GM19035 (cell line): ENCODE measurements at regions not wholly inside any gene's neighbourhood (a gene's known extent, or its start where the extent isn't known, plus 50 kb on each side); places are given as distances from the start of the nearest gene placed in this dataset.

Experiments used
- ATAC-seq: cut with Tn5 transposase; IDR thresholded peaks from one replicate; pipeline ENCODE4 v1.9.1; 2021; ENCODE audit not compliant: unreplicated experiment

GRCh38 chr15:94602754-94603470, 371.6 kb downstream of the MCTP2 start:
- no peak for ATAC-seq

- ATAC-seq: no peak
These were observed 374.9 kb downstream of the MCTP2 start for GRCh38 chr15:94606286-94606685.

GRCh38 chr15:94607176-94607654, 375.9 kb downstream of the MCTP2 start:
- ATAC-seq: no peak

- peak; percentile 84 for ATAC-seq
These were observed 378.7 kb downstream of the MCTP2 start for GRCh38 chr15:94610069-94610468.

- no peak for ATAC-seq
These were observed 379.1 kb downstream of the MCTP2 start for GRCh38 chr15:94610485-94610884.

- no peak for ATAC-seq
These were observed 380.3 kb downstream of the MCTP2 start for GRCh38 chr15:94611656-94612055.

- ATAC-seq: no peak
These were observed 384.3 kb downstream of the MCTP2 start for GRCh38 chr15:94615688-94616087.

- ATAC-seq: no peak
These were observed 389.3 kb downstream of the MCTP2 start for GRCh38 chr15:94620632-94621031.

GRCh38 chr15:94621736-94622135, 390.4 kb downstream of the MCTP2 start:
- ATAC-seq: no peak

GRCh38 chr15:94626949-94627348, 395.6 kb downstream of the MCTP2 start:
- ATAC-seq: no peak

GRCh38 chr15:94631608-94632007, 400.2 kb downstream of the MCTP2 start:
- ATAC-seq: peak; percentile 73

GRCh38 chr15:94638183-94638582, 406.8 kb downstream of the MCTP2 start:
- ATAC-seq: no peak

GRCh38 chr15:94639701-94640100, 408.3 kb downstream of the MCTP2 start:
- ATAC-seq: no peak

- no peak for ATAC-seq
These were observed 413.1 kb downstream of the MCTP2 start for GRCh38 chr15:94644433-94644832.

GRCh38 chr15:94653071-94653470, 421.7 kb downstream of the MCTP2 start:
- no peak for ATAC-seq

- no peak for ATAC-seq
These were observed 424.0 kb downstream of the MCTP2 start for GRCh38 chr15:94655249-94655880.

- ATAC-seq: no peak
These were observed 434.5 kb downstream of the MCTP2 start for GRCh38 chr15:94665676-94666441.

GRCh38 chr15:94666553-94666952, 435.2 kb downstream of the MCTP2 start:
- no peak for ATAC-seq

GRCh38 chr15:94667109-94667508, 435.7 kb downstream of the MCTP2 start:
- ATAC-seq: no peak

GRCh38 chr15:94670438-94671034, 439.2 kb downstream of the MCTP2 start:
- no peak for ATAC-seq

- ATAC-seq: no peak
These were observed 440.6 kb downstream of the MCTP2 start for GRCh38 chr15:94671858-94672532.
